Transverse colon (tissue), 4 donors: ENCODE measurements at regions not wholly inside any gene's neighbourhood (a gene's known extent, or its start where the extent isn't known, plus 50 kb on each side); places are given as distances from the start of the nearest gene placed in this dataset.

Experiments used
- POLR2A ChIP-seq: fragments of 450-650 bp; IDR thresholded peaks from one replicate; pipeline ENCODE4 v1.6.1; 2016; ENCODE audit warnings: antibody characterized with exemption, mild to moderate bottlenecking, moderate library complexity
- POLR2AphosphoS5 ChIP-seq, 3 donors: sonication (generic); formaldehyde crosslinking; IDR thresholded peaks; one replicate each; pipeline ENCODE4 v1.6.1; 2016; ENCODE audit warnings: antibody characterized with exemption in 3 of 3
- TF ChIP-seq, protein P1 (sequence below), 5 experiments: fragments of 200-600 bp in 3 of 5; fragments of 450-650 bp in 2 of 5; sonication (generic) in 3 of 5; IDR thresholded peaks; 1 replicate in 2 of 5; 2 replicates in 3 of 5; pipeline ENCODE4 v1.5.1; 2016 to 2017; ENCODE audit warnings: antibody characterized with exemption in 5 of 5, inconsistent platforms in 3 of 5, mild to moderate bottlenecking in 2 of 5, moderate library complexity in 1 of 5

DNA sequence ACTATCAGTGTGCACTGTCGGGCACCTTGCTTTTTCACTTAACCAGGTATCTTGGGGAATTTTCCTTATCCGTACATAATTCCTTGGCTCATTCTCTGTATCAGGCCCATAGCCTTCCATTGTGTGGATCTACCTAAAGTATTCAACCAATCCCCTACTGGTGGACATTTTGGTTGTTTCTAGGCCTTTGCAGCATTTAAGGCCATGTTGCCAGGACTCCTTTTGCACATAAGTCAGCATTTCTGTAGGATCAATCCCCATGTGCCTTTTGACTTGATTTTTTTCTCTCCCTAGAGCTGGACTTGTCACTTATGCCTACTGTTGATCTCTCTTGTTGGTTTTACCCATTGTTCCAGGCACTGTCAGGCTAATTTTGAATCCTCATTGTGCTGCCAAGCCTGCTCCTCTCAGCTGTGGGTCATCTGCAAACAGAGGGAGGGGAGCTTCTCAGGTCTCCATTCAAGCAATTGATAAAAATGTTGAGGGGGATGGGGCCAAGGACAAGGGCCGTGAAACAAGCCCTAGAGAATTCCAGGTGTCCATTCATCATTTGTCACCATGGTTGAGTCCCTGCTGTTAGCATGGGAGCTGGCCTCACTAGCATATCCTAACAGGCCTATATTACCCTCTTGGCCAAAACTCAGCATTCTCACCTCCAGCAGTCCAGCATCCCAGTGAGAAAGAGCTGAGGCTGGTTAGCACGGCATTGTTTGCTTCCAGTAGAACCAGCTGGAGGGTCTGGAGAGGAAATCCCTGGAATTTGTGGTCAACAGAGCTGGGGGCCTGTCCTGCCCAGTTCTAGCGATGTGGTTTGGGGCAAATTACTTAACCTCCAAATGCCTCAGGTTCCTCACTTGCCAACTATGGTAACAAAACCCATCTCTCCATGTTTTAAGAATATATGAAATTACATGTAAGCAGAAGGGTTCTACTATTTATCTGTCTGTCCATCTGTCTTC, 178.4 kb downstream of the MRPL14 start:
- TF ChIP-seq, protein P1, sequence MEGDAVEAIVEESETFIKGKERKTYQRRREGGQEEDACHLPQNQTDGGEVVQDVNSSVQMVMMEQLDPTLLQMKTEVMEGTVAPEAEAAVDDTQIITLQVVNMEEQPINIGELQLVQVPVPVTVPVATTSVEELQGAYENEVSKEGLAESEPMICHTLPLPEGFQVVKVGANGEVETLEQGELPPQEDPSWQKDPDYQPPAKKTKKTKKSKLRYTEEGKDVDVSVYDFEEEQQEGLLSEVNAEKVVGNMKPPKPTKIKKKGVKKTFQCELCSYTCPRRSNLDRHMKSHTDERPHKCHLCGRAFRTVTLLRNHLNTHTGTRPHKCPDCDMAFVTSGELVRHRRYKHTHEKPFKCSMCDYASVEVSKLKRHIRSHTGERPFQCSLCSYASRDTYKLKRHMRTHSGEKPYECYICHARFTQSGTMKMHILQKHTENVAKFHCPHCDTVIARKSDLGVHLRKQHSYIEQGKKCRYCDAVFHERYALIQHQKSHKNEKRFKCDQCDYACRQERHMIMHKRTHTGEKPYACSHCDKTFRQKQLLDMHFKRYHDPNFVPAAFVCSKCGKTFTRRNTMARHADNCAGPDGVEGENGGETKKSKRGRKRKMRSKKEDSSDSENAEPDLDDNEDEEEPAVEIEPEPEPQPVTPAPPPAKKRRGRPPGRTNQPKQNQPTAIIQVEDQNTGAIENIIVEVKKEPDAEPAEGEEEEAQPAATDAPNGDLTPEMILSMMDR (IDR thresholded peaks at IDR 0.05), result no peak
- TF ChIP-seq POLR2A, result no peak
- TF ChIP-seq POLR2AphosphoS5 (IDR thresholded peaks at IDR 0.05), result no peak
